T follicular helper cell (primary cell): ENCODE measurements at regions not wholly inside any gene's neighbourhood (a gene's known extent, or its start where the extent isn't known, plus 50 kb on each side); places are given as distances from the start of the nearest gene placed in this dataset.
A peak's percentile ranks its signal among the peaks of the same experiment; 100 is the strongest.
"Not testable (repeated sequence)": the region's sequence is repeated elsewhere in the genome, so short reads cannot be mapped to it uniquely, and the experiment has no call there.

Source experiments
- DNase-seq: peaks from one replicate; pipeline ENCODE4 v3.0.0-alpha.2; 2020; ENCODE audit warnings: low read depth

- no peak for DNase-seq
Observed at GRCh38 chr5:154624341-154624740, 130.8 kb upstream of the LARP1 start.

GRCh38 chr5:154620411-154620810, 134.8 kb upstream of the LARP1 start:
- DNase-seq = no peak

GRCh38 chr5:154618696-154619095, 136.5 kb upstream of the LARP1 start:
- DNase-seq = no peak

GRCh38 chr5:154614595-154614994, 136.6 kb upstream of the HAND1 start:
- no peak for DNase-seq

GRCh38 chr5:154614125-154614524, 136.1 kb upstream of the HAND1 start:
- DNase-seq = no peak

GRCh38 chr5:154612666-154613065, 134.6 kb upstream of the HAND1 start:
- no peak for DNase-seq

GRCh38 chr5:154611341-154611767, 133.3 kb upstream of the HAND1 start:
- no peak for DNase-seq

- DNase-seq = peak; percentile 15
Observed at GRCh38 chr5:154610321-154611154, 132.5 kb upstream of the HAND1 start.

GRCh38 chr5:154609251-154609650, 131.2 kb upstream of the HAND1 start:
- DNase-seq = no peak

- DNase-seq = no peak
Observed at GRCh38 chr5:154608531-154609011, 130.5 kb upstream of the HAND1 start.

GRCh38 chr5:154607746-154608145, 129.7 kb upstream of the HAND1 start:
- DNase-seq = no peak

- DNase-seq = no peak
Observed at GRCh38 chr5:154606246-154606645, 128.2 kb upstream of the HAND1 start.

- no peak for DNase-seq
Observed at GRCh38 chr5:154603953-154604679, 126.1 kb upstream of the HAND1 start.

- no peak for DNase-seq
Observed at GRCh38 chr5:154603485-154603884, 125.5 kb upstream of the HAND1 start.

GRCh38 chr5:154603011-154603410, 125.0 kb upstream of the HAND1 start:
- no peak for DNase-seq

- no peak for DNase-seq
Observed at GRCh38 chr5:154601014-154601413, 123.0 kb upstream of the HAND1 start.

GRCh38 chr5:154598021-154598420, 120.0 kb upstream of the HAND1 start:
- no peak for DNase-seq

- not testable (repeated sequence) for DNase-seq
Observed at GRCh38 chr5:154596844-154597243, 118.8 kb upstream of the HAND1 start.

- DNase-seq = no peak
Observed at GRCh38 chr5:154595662-154596061, 117.6 kb upstream of the HAND1 start.

GRCh38 chr5:154593796-154594195, 115.8 kb upstream of the HAND1 start:
- no peak for DNase-seq

- DNase-seq = no peak
Observed at GRCh38 chr5:154593071-154593470, 115.0 kb upstream of the HAND1 start.

GRCh38 chr5:154590093-154590724, 112.2 kb upstream of the HAND1 start:
- no peak for DNase-seq

GRCh38 chr5:154589511-154589910, 111.5 kb upstream of the HAND1 start:
- DNase-seq = no peak
